ENCODE measurements at regions not wholly inside any gene's neighbourhood (a gene's known extent, or its start where the extent isn't known, plus 50 kb on each side); places are given as distances from the start of the nearest gene placed in this dataset.

DNA sequence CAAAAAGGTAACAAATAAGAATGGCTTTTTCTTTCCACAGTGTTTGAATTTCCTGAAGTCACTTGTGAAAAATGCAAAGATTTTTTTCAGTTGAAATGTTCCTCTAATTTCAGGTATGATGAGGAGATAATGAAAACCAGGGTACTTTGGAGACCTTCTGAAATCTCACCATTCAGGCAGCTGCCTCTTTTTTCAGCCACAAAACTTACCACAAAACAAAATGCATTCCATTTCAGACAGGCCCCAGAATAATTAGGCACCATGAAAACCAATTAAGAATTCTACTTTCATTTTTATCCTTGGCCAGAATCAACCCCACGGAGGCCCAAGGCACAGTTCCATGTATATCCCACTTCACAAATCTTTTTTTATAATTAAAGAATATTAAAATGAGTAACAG lies 880.3 kb upstream of the ACVR2A start:
- Histone ChIP-seq H3K9me3 (no peaks in the 10 kb centered on the region), H3K4me1 (ENCODE audit: insufficient read depth) (no peaks in the 10 kb centered on the region), H3K36me3 (no peaks in the 10 kb centered on the region), H3K27ac (no peak overlapping the region), H3K4me3 (no peak overlapping the region), H3K27me3 (no peaks in the 10 kb centered on the region)
- intact Hi-C loops (cut with DNase I): no loop called here
- WGBS, 3 donors: 61 to 63% (median 63%) methylated on average over 1 of the region's 1 CpG
- DNase-seq: no peak
- TF ChIP-seq EP300 (IDR thresholded peaks at IDR 0.05) (no peak), POLR2A (IDR thresholded peaks at IDR 0.05) (no peak)
- TF ChIP-seq, protein P1, sequence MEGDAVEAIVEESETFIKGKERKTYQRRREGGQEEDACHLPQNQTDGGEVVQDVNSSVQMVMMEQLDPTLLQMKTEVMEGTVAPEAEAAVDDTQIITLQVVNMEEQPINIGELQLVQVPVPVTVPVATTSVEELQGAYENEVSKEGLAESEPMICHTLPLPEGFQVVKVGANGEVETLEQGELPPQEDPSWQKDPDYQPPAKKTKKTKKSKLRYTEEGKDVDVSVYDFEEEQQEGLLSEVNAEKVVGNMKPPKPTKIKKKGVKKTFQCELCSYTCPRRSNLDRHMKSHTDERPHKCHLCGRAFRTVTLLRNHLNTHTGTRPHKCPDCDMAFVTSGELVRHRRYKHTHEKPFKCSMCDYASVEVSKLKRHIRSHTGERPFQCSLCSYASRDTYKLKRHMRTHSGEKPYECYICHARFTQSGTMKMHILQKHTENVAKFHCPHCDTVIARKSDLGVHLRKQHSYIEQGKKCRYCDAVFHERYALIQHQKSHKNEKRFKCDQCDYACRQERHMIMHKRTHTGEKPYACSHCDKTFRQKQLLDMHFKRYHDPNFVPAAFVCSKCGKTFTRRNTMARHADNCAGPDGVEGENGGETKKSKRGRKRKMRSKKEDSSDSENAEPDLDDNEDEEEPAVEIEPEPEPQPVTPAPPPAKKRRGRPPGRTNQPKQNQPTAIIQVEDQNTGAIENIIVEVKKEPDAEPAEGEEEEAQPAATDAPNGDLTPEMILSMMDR (IDR thresholded peaks at IDR 0.05): no peak

DNA sequence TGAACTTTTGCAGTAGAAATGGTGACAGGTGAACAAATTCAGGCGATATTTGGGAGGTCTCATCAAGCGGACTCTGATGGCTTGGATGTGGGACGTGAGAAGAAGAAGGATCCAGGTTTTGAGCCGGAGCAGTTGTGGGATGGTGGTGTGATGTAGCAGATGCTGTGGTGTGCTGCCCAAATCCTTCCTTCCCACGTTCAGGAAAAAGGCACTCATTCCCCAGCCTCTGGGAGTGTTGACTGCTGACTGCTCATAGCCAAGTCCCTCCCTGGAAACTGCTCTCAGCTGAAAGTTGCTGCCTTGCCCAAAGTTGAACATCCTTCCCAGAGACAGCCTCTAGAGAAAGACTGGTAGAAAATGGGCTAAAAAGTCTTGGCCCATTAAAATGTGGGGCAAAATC lies 890.3 kb upstream of the ACVR2A start:
- intact Hi-C loops (cut with DNase I): no loop called here
- 76 to 80% (median 78%) methylated on average over 5 of the region's 5 CpGs for WGBS, 3 donors
- H3K27me3 ChIP-seq: no peaks in the 10 kb centered on the region
- H3K4me3 ChIP-seq: no peak overlapping the region
- H3K9me3 ChIP-seq: no peaks in the 10 kb centered on the region
- no peaks in the 10 kb centered on the region for H3K36me3 ChIP-seq
- DNase-seq: no peak
- H3K4me1 ChIP-seq (ENCODE audit: insufficient read depth): no peaks in the 10 kb centered on the region
- no peak for TF ChIP-seq POLR2A (IDR thresholded peaks at IDR 0.05)
- TF ChIP-seq, protein P1 (IDR thresholded peaks at IDR 0.05): no peak
- TF ChIP-seq EP300 (IDR thresholded peaks at IDR 0.05): no peak
- no peak overlapping the region for H3K27ac ChIP-seq

DNA sequence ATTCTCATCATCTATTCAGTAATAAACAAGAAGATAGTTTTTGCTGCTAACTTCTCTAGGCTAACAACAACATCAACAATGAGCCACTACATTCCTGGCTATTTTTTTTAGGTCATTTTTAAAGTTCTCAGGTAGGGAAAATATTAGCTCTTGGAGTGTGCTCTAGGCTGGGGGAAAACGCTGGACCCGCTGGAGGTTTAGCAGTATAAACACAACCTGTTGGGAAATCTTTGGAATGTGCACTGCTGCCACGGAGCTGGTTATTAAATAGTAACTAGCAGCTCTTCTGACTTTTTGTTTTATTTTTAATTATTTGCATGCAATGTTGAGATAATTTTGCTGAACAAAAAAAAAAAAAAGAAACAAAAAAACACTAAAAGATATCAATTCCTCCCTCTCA lies 892.1 kb upstream of the ACVR2A start:
- no peaks in the 10 kb centered on the region for H3K4me1 ChIP-seq (ENCODE audit: insufficient read depth)
- H3K4me3 ChIP-seq: no peak overlapping the region
- WGBS, 3 donors: 5 to 36% (median 12%) methylated on average over 3 of the region's 3 CpGs
- no peaks in the 10 kb centered on the region for H3K27me3 ChIP-seq
- TF ChIP-seq EP300 (IDR thresholded peaks at IDR 0.05): no peak
- DNase-seq: no peak
- intact Hi-C loops (cut with DNase I): no loop called here
- no peaks in the 10 kb centered on the region for H3K9me3 ChIP-seq
- H3K27ac ChIP-seq: no peak overlapping the region
- H3K36me3 ChIP-seq: no peaks in the 10 kb centered on the region

DNA sequence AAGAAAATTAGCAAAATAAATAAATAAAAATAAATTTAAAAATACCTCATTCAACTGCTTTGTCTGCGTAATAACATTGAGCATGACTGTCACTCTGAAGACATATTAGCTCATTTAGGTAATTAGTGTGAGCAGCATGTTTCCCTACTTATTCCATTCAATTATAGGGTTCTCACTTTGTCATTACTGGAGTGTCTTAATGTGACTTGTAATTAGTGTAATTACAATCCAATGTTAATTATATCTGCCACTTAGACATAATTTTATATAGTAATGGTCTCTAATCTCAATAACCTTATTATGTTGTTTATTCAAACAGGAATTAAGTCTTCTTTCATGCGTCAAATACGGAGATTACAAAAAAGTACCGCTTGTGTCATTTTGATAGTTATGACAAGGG lies 893.9 kb upstream of the ACVR2A start:
- DNase-seq: no peak
- no peaks in the 10 kb centered on the region for H3K27me3 ChIP-seq
- no peak overlapping the region for H3K4me3 ChIP-seq
- TF ChIP-seq POLR2A (IDR thresholded peaks at IDR 0.05) (no peak), EP300 (IDR thresholded peaks at IDR 0.05) (no peak)
- TF ChIP-seq, protein P1 (IDR thresholded peaks at IDR 0.05): no peak
- 96% methylated on average over 4 of the region's 4 CpGs for WGBS, 3 donors
- no peaks in the 10 kb centered on the region for H3K4me1 ChIP-seq (ENCODE audit: insufficient read depth)
- intact Hi-C loops (cut with DNase I): no loop called here
- H3K36me3 ChIP-seq: no peaks in the 10 kb centered on the region
- H3K9me3 ChIP-seq: no peaks in the 10 kb centered on the region
- no peak overlapping the region for H3K27ac ChIP-seq

DNA sequence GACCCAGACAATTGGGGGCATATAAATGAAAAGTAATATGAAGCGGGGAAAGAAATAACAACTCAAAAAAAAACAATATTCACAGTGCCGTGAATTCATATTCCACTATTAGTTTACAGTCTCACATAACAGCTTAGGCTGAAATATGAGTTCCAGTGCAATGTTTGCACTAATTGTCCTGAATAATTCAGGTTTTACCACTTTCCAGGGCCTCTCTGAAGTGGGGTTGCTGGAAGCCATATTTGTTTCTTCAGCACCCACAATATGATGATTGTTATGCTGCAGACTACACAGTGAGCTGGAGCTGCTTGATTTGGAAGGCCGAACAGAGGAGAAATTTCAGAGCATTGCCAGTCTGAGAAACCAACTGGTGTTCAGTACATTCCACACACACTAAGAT lies 894.5 kb upstream of the ACVR2A start:
- Histone ChIP-seq H3K27me3 (no peaks in the 10 kb centered on the region), H3K4me1 (ENCODE audit: insufficient read depth) (no peaks in the 10 kb centered on the region), H3K9me3 (no peaks in the 10 kb centered on the region), H3K27ac (no peak overlapping the region), H3K4me3 (no peak overlapping the region), H3K36me3 (no peaks in the 10 kb centered on the region)
- DNase-seq: no peak
- intact Hi-C loops (cut with DNase I): no loop called here
- TF ChIP-seq, protein P1 (IDR thresholded peaks at IDR 0.05): no peak
- TF ChIP-seq EP300 (IDR thresholded peaks at IDR 0.05): no peak
- no peak for TF ChIP-seq POLR2A (IDR thresholded peaks at IDR 0.05)
- 61 to 83% (median 78%) methylated on average over 3 of the region's 3 CpGs for WGBS, 3 donors
